Smooth muscle cell (in vitro differentiated cells): ENCODE measurements at regions not wholly inside any gene's neighbourhood (a gene's known extent, or its start where the extent isn't known, plus 50 kb on each side); places are given as distances from the start of the nearest gene placed in this dataset.
"Not testable (repeated sequence)": the region's sequence is repeated elsewhere in the genome, so short reads cannot be mapped to it uniquely, and the experiment has no call there.

Experiments
- DNase-seq: peaks from one replicate; lab custom pipeline; 2025; ENCODE audit not compliant: unreplicated experiment; lab: John Stamatoyannopoulos, UW
- H2AFZ ChIP-seq: fragments of 200-600 bp; sonication (generic); 2 replicates; pipeline ENCODE4 v1.6.0; 2016; ENCODE audit warnings: antibody characterized with exemption, low read depth, mild to moderate bottlenecking
- H3F3A ChIP-seq: fragments of 200-600 bp; sonication (generic); 2 replicates; pipeline ENCODE4 v1.6.0; 2017; ENCODE audit warnings: antibody characterized with exemption, low read depth
- H3K27ac ChIP-seq: fragments of 200-600 bp; sonication (generic); 2 replicates; pipeline ENCODE4 v1.5.1; 2016; ENCODE audit warnings: low read depth, mild to moderate bottlenecking
- H3K27me3 ChIP-seq: fragments of 200-600 bp; sonication (generic); 2 replicates; pipeline ENCODE4 v1.6.1; 2016; ENCODE audit warnings: low read depth, mild to moderate bottlenecking
- H3K36me3 ChIP-seq: fragments of 200-600 bp; sonication (generic); 2 replicates; pipeline ENCODE4 v1.5.1; 2016; ENCODE audit warnings: low read depth
- H3K4me1 ChIP-seq: fragments of 200-600 bp; sonication (generic); 2 replicates; pipeline ENCODE4 v1.5.1; 2016; ENCODE audit warnings: low read depth
- H3K4me2 ChIP-seq: fragments of 200-600 bp; sonication (generic); 2 replicates; pipeline ENCODE4 v1.6.0; 2016; ENCODE audit warnings: mild to moderate bottlenecking
- H3K4me3 ChIP-seq: fragments of 200-600 bp; sonication (generic); 2 replicates; pipeline ENCODE4 v1.5.1; 2016; ENCODE audit warnings: mild to moderate bottlenecking
- H3K79me2 ChIP-seq: fragments of 200-600 bp; sonication (generic); 2 replicates; pipeline ENCODE4 v1.6.0; 2016; ENCODE audit warnings: low read depth, mild to moderate bottlenecking
- H3K9ac ChIP-seq: fragments of 200-600 bp; sonication (generic); 2 replicates; pipeline ENCODE4 v1.6.0; 2016; ENCODE audit warnings: low read depth
- H3K9me3 ChIP-seq: fragments of 200-600 bp; sonication (generic); replicated peaks from 2 replicates; pipeline ENCODE4 v1.5.1; 2016; ENCODE audit warnings: low read depth
- H4K20me1 ChIP-seq: fragments of 200-600 bp; sonication (generic); 2 replicates; pipeline ENCODE4 v1.6.0; 2016; ENCODE audit warnings: low read depth
- CTCF ChIP-seq: fragments of 200-600 bp; sonication (generic); IDR thresholded peaks from 2 replicates; pipeline ENCODE4 v1.5.1; 2017; ENCODE audit warnings: borderline replicate concordance, mild to moderate bottlenecking, antibody characterized with exemption; ENCODE audit not compliant: insufficient read depth, poor library complexity, severe bottlenecking
- WGBS: methylation state at CpG from one replicate; pipeline ENCODE4 v1.1.7; 2016; ENCODE audit warnings: low lambda C conversion rate; 5-methylcytosine and 5-hydroxymethylcytosine counted together

GRCh38 chr9:31394015-31394473 lies 990.4 kb upstream of the ACO1 start:
- Histone ChIP-seq H3K4me3 (no peak overlapping the region), H3K27me3 (no peaks in the 10 kb centered on the region), H3F3A (no peaks in the 10 kb centered on the region), H3K4me1 (no peaks in the 10 kb centered on the region), H3K27ac (no peak overlapping the region), H3K4me2 (peak overlapping the region; percentile 19), H4K20me1 (no peaks in the 10 kb centered on the region), H3K9me3 (no peaks in the 10 kb centered on the region), H3K36me3 (no peaks in the 10 kb centered on the region), H2AFZ (no peak overlapping the region), H3K9ac (no peak overlapping the region), H3K79me2 (no peaks in the 10 kb centered on the region)
- TF ChIP-seq CTCF, result no peak
- 28% methylated on average over 2 of the region's 2 CpGs for WGBS
- DNase-seq, result no peak

GRCh38 chr9:31412081-31412480 lies 972.4 kb upstream of the ACO1 start:
- H3F3A ChIP-seq, result no peaks in the 10 kb centered on the region
- no peak overlapping the region for H3K9ac ChIP-seq
- TF ChIP-seq CTCF, result no peak
- DNase-seq, result no peak
- H3K27me3 ChIP-seq, result no peaks in the 10 kb centered on the region
- H3K4me2 ChIP-seq, result no peak overlapping the region
- H3K9me3 ChIP-seq, result no peaks in the 10 kb centered on the region
- no peaks in the 10 kb centered on the region for H3K79me2 ChIP-seq
- H3K4me3 ChIP-seq, result no peak overlapping the region
- no peak overlapping the region for H2AFZ ChIP-seq
- H4K20me1 ChIP-seq, result no peaks in the 10 kb centered on the region
- H3K4me1 ChIP-seq, result no peaks in the 10 kb centered on the region
- no peak overlapping the region for H3K27ac ChIP-seq
- no peaks in the 10 kb centered on the region for H3K36me3 ChIP-seq

- no peaks in the 10 kb centered on the region for H3K9me3 ChIP-seq
- H3K9ac ChIP-seq, result no peak overlapping the region
- DNase-seq, result no peak
- no peak overlapping the region for H3K27ac ChIP-seq
- no peaks in the 10 kb centered on the region for H3K36me3 ChIP-seq
- TF ChIP-seq CTCF, result no peak
- H3K4me2 ChIP-seq, result no peak overlapping the region
- H3K79me2 ChIP-seq, result no peaks in the 10 kb centered on the region
- no peak overlapping the region for H3K4me3 ChIP-seq
- H4K20me1 ChIP-seq, result no peaks in the 10 kb centered on the region
- H3K27me3 ChIP-seq, result no peaks in the 10 kb centered on the region
- no peak overlapping the region for H2AFZ ChIP-seq
- H3F3A ChIP-seq, result no peaks in the 10 kb centered on the region
- H3K4me1 ChIP-seq, result no peaks in the 10 kb centered on the region
Observed at GRCh38 chr9:31415164-31415563, 969.3 kb upstream of the ACO1 start.

- Histone ChIP-seq H3K79me2 (no peaks in the 10 kb centered on the region), H3K36me3 (no peaks in the 10 kb centered on the region), H3F3A (no peaks in the 10 kb centered on the region), H4K20me1 (no peaks in the 10 kb centered on the region), H3K9ac (no peak overlapping the region), H3K27ac (no peak overlapping the region), H3K4me3 (no peak overlapping the region), H3K9me3 (no peaks in the 10 kb centered on the region), H3K27me3 (no peaks in the 10 kb centered on the region), H3K4me1 (no peaks in the 10 kb centered on the region), H2AFZ (no peak overlapping the region), H3K4me2 (no peak overlapping the region)
- no peak for TF ChIP-seq CTCF
- no peak for DNase-seq
- 93% methylated on average over 4 of the region's 4 CpGs for WGBS
Observed at GRCh38 chr9:31418419-31418818, 966.0 kb upstream of the ACO1 start.

- not testable (repeated sequence) for H3K27ac ChIP-seq, H3K36me3 ChIP-seq, H3K9me3 ChIP-seq, H3K9ac ChIP-seq, H3F3A ChIP-seq, H3K4me2 ChIP-seq, H3K4me3 ChIP-seq, H3K79me2 ChIP-seq, H3K27me3 ChIP-seq, H4K20me1 ChIP-seq, H3K4me1 ChIP-seq, DNase-seq
- WGBS, result 74% methylated on average over 7 of the region's 7 CpGs
- H2AFZ ChIP-seq, result peak overlapping the region; percentile 66
Observed at GRCh38 chr9:31443630-31444457, 940.6 kb upstream of the ACO1 start.
